GM18502 (cell line): ENCODE measurements at regions not wholly inside any gene's neighbourhood (a gene's known extent, or its start where the extent isn't known, plus 50 kb on each side); places are given as distances from the start of the nearest gene placed in this dataset.

ENCODE experiments used
- ATAC-seq: cut with Tn5 transposase; IDR thresholded peaks from one replicate; pipeline ENCODE4 v1.9.1; 2021; ENCODE audit warnings: mild to moderate bottlenecking; ENCODE audit not compliant: unreplicated experiment, poor library complexity

GRCh38 chr4:140316799-140317198 lies 56.6 kb upstream of the SCOC start:
- ATAC-seq: no peak

GRCh38 chr4:140315970-140316369 lies 57.5 kb upstream of the SCOC start:
- no peak for ATAC-seq

- ATAC-seq: no peak
These were observed 58.0 kb upstream of the SCOC start for GRCh38 chr4:140315438-140315837.

GRCh38 chr4:140315019-140315418 lies 58.4 kb upstream of the SCOC start:
- ATAC-seq: no peak

- no peak for ATAC-seq
These were observed 61.3 kb upstream of the SCOC start for GRCh38 chr4:140312100-140312499.

GRCh38 chr4:140311257-140311835 lies 62.1 kb upstream of the SCOC start:
- no peak for ATAC-seq

GRCh38 chr4:140309124-140309870 lies 64.1 kb upstream of the SCOC start:
- no peak for ATAC-seq

- ATAC-seq: peak; percentile 96
These were observed 64.9 kb upstream of the SCOC start for GRCh38 chr4:140308366-140309123.

GRCh38 chr4:140305053-140305452 lies 68.4 kb upstream of the SCOC start:
- no peak for ATAC-seq

GRCh38 chr4:140304346-140304745 lies 69.1 kb upstream of the SCOC start:
- ATAC-seq: no peak

- ATAC-seq: no peak
These were observed 71.1 kb upstream of the SCOC start for GRCh38 chr4:140302151-140302859.

GRCh38 chr4:140300271-140300970 lies 73.0 kb upstream of the SCOC start:
- no peak for ATAC-seq

- ATAC-seq: no peak
These were observed 75.4 kb upstream of the SCOC start for GRCh38 chr4:140298001-140298400.

GRCh38 chr4:140297221-140297570 lies 76.2 kb upstream of the SCOC start:
- no peak for ATAC-seq

GRCh38 chr4:140296335-140297220 lies 76.9 kb upstream of the SCOC start:
- ATAC-seq: no peak

- no peak for ATAC-seq
These were observed 79.5 kb upstream of the SCOC start for GRCh38 chr4:140293979-140294378.

- no peak for ATAC-seq
These were observed 82.2 kb upstream of the SCOC start for GRCh38 chr4:140291259-140291658.

- no peak for ATAC-seq
These were observed 84.0 kb upstream of the SCOC start for GRCh38 chr4:140289486-140289885.

GRCh38 chr4:140286456-140286855 lies 87.0 kb upstream of the SCOC start:
- no peak for ATAC-seq
